HFFc6 (cell line): ENCODE measurements at regions not wholly inside any gene's neighbourhood (a gene's known extent, or its start where the extent isn't known, plus 50 kb on each side); places are given as distances from the start of the nearest gene placed in this dataset.

Experiments used
- DNase-seq: peaks from one replicate; pipeline ENCODE4 v3.0.0-alpha.2; 2018
- H3K27ac Mint-ChIP-seq: 2 replicates; pipeline ENCODE4 v1.8.0; 2020; ENCODE audit warnings: mild to moderate bottlenecking, mixed read lengths
- H3K27me3 Mint-ChIP-seq: 2 replicates; pipeline ENCODE4 v1.8.0; 2021; ENCODE audit warnings: mild to moderate bottlenecking, moderate library complexity, mixed read lengths; ENCODE audit not compliant: insufficient read depth
- H3K36me3 Mint-ChIP-seq: 2 replicates; pipeline ENCODE4 v1.8.0; 2021; ENCODE audit warnings: low read depth, mixed read lengths
- H3K4me1 Mint-ChIP-seq: 2 replicates; pipeline ENCODE4 v1.8.0; 2020; ENCODE audit warnings: low read depth, mixed read lengths
- H3K4me3 Mint-ChIP-seq: 2 replicates; pipeline ENCODE4 v1.8.0; 2020; ENCODE audit warnings: mild to moderate bottlenecking, moderate library complexity, mixed read lengths
- H3K9me3 Mint-ChIP-seq: 2 replicates; pipeline ENCODE4 v1.8.0; 2020; ENCODE audit warnings: mild to moderate bottlenecking, mixed read lengths
- TF ChIP-seq, protein P1 (sequence below): fragments of 200-600 bp; sonication (generic); IDR thresholded peaks from 2 replicates; pipeline ENCODE4 v1.5.0; 2021; ENCODE audit warnings: antibody characterized with exemption, mild to moderate bottlenecking

DNA sequence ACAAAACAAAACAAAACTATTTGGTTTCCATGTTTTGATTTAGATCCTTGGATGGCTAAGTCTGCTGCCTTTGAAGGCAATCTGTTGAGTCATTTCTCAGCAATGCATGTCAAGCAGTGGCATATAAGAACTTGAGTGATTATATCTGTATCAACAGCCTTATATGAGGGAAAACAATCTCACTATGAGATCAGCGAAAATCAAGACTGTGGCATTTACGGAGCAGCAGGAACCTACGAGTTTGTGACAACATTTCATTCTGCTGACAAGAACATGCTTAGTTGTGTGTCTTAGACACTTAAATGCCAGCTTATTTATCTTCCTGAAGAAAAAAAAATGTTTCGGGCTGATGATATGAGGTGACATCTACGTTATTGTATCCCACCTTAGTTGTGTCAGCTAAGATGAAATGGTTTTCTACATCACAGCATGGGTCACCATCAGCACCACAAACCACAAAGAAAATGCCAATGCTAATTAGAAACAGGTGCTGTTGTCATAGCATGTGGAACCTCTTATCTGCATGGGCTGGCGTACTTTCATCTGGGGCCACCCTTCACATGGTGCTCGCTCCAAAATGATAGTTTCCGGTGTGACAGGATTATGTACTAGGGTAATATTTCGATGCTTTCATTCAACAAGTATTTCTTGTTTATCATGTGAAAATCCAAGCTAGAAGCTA, 1085.5 kb downstream of the SORCS1 start:
- Mint-ChIP-seq H3K27ac (no peak overlapping the region), H3K4me1 (no peaks in the 10 kb centered on the region), H3K36me3 (no peaks in the 10 kb centered on the region), H3K9me3 (peaks cover 32% of the 10 kb centered on the region), H3K27me3 (no peaks in the 10 kb centered on the region), H3K4me3 (no peak overlapping the region)
- DNase-seq, result no peak
- TF ChIP-seq, protein P1, sequence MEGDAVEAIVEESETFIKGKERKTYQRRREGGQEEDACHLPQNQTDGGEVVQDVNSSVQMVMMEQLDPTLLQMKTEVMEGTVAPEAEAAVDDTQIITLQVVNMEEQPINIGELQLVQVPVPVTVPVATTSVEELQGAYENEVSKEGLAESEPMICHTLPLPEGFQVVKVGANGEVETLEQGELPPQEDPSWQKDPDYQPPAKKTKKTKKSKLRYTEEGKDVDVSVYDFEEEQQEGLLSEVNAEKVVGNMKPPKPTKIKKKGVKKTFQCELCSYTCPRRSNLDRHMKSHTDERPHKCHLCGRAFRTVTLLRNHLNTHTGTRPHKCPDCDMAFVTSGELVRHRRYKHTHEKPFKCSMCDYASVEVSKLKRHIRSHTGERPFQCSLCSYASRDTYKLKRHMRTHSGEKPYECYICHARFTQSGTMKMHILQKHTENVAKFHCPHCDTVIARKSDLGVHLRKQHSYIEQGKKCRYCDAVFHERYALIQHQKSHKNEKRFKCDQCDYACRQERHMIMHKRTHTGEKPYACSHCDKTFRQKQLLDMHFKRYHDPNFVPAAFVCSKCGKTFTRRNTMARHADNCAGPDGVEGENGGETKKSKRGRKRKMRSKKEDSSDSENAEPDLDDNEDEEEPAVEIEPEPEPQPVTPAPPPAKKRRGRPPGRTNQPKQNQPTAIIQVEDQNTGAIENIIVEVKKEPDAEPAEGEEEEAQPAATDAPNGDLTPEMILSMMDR, result no peak

DNA sequence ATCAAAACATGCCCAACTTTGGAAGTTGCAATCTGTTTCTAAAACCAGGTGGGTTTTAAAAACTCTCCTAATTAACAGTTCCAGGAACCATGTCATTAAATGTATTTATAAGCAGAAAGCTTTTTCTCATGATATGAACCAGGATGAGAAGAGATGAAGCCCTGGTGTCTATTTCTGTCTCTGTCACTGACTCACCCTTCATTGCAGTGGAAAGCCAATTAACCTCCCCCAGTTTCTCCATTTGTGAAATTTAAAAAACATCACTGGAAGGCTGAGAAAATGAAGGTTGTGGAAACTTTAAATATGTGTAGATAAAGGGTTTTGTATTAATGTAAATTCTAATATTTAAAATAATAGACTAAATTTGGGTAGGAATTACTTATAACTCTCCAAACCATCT, 1088.0 kb downstream of the SORCS1 start:
- Mint-ChIP-seq H3K36me3 (no peaks in the 10 kb centered on the region), H3K27me3 (no peaks in the 10 kb centered on the region), H3K9me3 (peaks cover 42% of the 10 kb centered on the region), H3K4me3 (no peak overlapping the region), H3K27ac (no peak overlapping the region), H3K4me1 (no peaks in the 10 kb centered on the region)
- TF ChIP-seq, protein P1, result no peak
- DNase-seq, result no peak

DNA sequence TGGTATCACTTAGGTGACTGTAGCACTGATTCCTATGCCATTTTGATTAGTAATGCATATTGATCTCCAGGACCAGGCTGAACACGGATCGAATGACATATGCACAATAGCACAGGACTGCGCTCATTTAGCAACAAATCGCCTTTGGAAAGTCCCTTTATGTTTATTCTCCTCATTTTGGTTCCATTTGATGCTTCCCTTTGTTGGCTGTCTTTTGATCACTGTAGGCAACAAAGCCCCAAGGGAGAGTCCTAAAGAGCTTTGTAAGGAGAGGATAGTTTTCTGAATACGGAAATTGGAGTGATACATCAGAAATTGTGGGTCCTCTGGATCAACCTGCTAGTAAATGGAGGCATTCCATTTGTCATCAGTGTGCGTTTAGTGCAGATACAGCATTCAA, 1111.4 kb downstream of the SORCS1 start:
- TF ChIP-seq, protein P1, result no peak
- H3K4me3 Mint-ChIP-seq, result no peak overlapping the region

DNA sequence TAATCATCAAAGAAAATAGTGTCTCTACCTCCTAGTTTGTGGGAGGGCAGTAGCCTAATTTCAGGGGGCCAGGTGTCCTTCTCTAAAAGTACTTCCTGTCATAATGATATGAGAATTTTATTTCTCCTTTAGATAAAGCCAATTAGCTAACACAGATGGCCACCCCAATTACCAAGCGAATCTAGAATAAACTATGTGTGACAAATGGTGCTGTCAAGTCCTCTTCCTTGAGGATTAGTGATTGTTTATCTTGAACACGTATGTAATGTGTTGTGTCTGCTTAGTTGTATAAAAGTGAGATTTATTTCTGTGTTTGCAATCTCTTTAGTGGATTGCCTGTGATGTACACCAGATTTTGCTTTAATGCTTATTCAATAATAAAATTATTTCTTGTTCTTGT, 1120.0 kb downstream of the SORCS1 start:
- Mint-ChIP-seq H3K4me3 (no peak overlapping the region), H3K27me3 (no peaks in the 10 kb centered on the region), H3K36me3 (peaks cover 4% of the 10 kb centered on the region; the same call in 1 of the 2 replicates), H3K9me3 (peaks cover 25% of the 10 kb centered on the region), H3K27ac (no peak overlapping the region), H3K4me1 (no peaks in the 10 kb centered on the region)
- TF ChIP-seq, protein P1, result no peak
- no peak for DNase-seq

More for the DNA sequence above, 1111.4 kb downstream of the SORCS1 start:
- no peaks in the 10 kb centered on the region for H3K36me3 Mint-ChIP-seq
- H3K27ac Mint-ChIP-seq, result no peak overlapping the region
- H3K4me1 Mint-ChIP-seq, result no peaks in the 10 kb centered on the region
- no peaks in the 10 kb centered on the region for H3K27me3 Mint-ChIP-seq
- peaks cover 38% of the 10 kb centered on the region for H3K9me3 Mint-ChIP-seq
- no peak for DNase-seq

DNA sequence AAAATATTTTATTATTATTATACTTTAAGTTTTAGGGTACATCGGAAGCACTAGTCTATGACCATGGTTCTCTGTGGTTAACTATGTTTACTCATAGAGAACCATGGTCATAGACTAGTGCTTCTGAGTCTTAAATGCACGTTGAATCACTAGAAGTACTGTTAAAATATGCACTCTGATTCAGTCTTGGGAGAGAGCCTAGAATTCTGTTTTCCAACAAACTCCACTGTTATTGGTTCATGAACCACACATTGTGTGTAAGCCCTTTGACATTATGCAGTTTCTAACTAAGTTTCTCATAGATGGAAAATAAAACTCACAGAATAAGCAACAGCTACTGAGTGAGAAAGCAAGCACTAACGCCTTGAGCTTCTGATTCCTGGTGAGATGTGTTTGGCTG, 1120.6 kb downstream of the SORCS1 start:
- Mint-ChIP-seq H3K4me3 (no peak overlapping the region), H3K36me3 (peaks cover 4% of the 10 kb centered on the region; the same call in 1 of the 2 replicates), H3K4me1 (no peaks in the 10 kb centered on the region), H3K27me3 (no peaks in the 10 kb centered on the region), H3K9me3 (peaks cover 25% of the 10 kb centered on the region), H3K27ac (no peak overlapping the region)
- TF ChIP-seq, protein P1, result no peak
- no peak for DNase-seq
